ENCODE measurements at regions not wholly inside any gene's neighbourhood (a gene's known extent, or its start where the extent isn't known, plus 50 kb on each side); places are given as distances from the start of the nearest gene placed in this dataset.

- no peaks in the 10 kb centered on the region for H3K27me3 ChIP-seq (ENCODE audit: insufficient read depth, low read length)
- H3K4me3 ChIP-seq (ENCODE audit: insufficient read depth, low read length), result no peak overlapping the region
- no peak for TF ChIP-seq CTCF (IDR thresholded peaks at IDR 0.05; ENCODE audit: extremely low read depth, low read depth, low read length)
- H2AFZ ChIP-seq (ENCODE audit: low read length), result no peak overlapping the region
- H3K4me1 ChIP-seq (ENCODE audit: insufficient read depth, low read length), result no peaks in the 10 kb centered on the region
- DNase-seq (ENCODE audit: insufficient read length, low spot score, missing footprints), result no peak
- no peaks in the 10 kb centered on the region for H3K79me2 ChIP-seq (ENCODE audit: insufficient read depth, low read length)
- H3K36me3 ChIP-seq (ENCODE audit: insufficient read depth, low read length), result no peaks in the 10 kb centered on the region
- no peaks in the 10 kb centered on the region for H4K20me1 ChIP-seq (ENCODE audit: insufficient read depth, low read length)
- no peak overlapping the region for H3K27ac ChIP-seq (ENCODE audit: low read depth, low read length)
- no peaks in the 10 kb centered on the region for H3K9me3 ChIP-seq (ENCODE audit: low read depth, low read length)
- H3K4me2 ChIP-seq (ENCODE audit: insufficient read depth, low read length), result no peak overlapping the region
These were observed 241.1 kb downstream of the TLR4 start for GRCh38 chr9:117945286-117945685.

DNA sequence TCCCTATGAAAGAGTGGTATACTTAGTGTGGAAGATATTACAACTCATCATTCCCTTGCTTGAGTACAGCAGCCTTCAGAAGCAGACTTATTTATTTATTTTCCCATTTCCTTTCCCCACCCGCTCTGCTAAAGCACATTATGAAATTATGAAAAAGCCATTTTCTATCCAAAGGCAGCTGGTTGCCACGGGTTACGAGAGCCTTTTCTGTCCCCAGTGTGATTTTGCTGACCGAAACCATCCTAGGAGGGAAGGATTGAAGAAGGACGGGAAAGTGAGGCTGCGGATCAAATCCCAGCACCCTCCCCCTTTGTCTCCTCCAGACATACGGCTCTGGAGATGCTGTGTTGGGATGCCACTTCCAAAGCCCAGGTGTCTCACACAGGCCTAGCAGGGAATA is 246.9 kb downstream of the TLR4 start:
- Histone ChIP-seq H3K4me1 (ENCODE audit: insufficient read depth, low read length) (no peaks in the 10 kb centered on the region), H3K79me2 (ENCODE audit: insufficient read depth, low read length) (no peaks in the 10 kb centered on the region), H3K36me3 (ENCODE audit: insufficient read depth, low read length) (no peaks in the 10 kb centered on the region), H3K27ac (ENCODE audit: low read depth, low read length) (no peak overlapping the region), H3K9me3 (ENCODE audit: low read depth, low read length) (no peaks in the 10 kb centered on the region), H3K27me3 (ENCODE audit: insufficient read depth, low read length) (no peaks in the 10 kb centered on the region), H2AFZ (ENCODE audit: low read length) (no peak overlapping the region), H4K20me1 (ENCODE audit: insufficient read depth, low read length) (no peaks in the 10 kb centered on the region), H3K4me3 (ENCODE audit: insufficient read depth, low read length) (no peak overlapping the region), H3K4me2 (ENCODE audit: insufficient read depth, low read length) (no peak overlapping the region)
- no peak for DNase-seq (ENCODE audit: insufficient read length, low spot score, missing footprints)
- TF ChIP-seq CTCF (IDR thresholded peaks at IDR 0.05; ENCODE audit: extremely low read depth, low read depth, low read length), result no peak

DNA sequence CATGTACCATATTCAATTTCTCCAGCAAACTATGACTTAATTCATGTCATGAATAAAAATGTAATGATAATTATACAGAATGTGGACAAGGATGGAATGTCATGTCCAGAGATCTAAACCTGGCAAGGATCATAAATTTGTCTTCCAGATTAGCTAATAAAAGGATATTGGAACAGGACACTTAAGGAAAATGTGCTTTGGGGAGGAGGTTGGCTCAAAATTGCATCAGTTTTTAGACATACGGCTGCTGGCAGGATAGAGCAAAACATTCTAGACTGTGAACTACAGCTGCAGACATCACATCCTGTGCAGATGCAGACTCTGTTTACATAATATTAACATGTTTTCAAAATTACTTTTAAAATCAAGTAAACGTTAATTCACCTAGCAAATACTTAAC is 248.4 kb downstream of the TLR4 start:
- H3K4me2 ChIP-seq (ENCODE audit: insufficient read depth, low read length), result no peak overlapping the region
- no peaks in the 10 kb centered on the region for H3K79me2 ChIP-seq (ENCODE audit: insufficient read depth, low read length)
- H3K27me3 ChIP-seq (ENCODE audit: insufficient read depth, low read length), result no peaks in the 10 kb centered on the region
- H2AFZ ChIP-seq (ENCODE audit: low read length), result no peak overlapping the region
- no peak overlapping the region for H3K27ac ChIP-seq (ENCODE audit: low read depth, low read length)
- no peaks in the 10 kb centered on the region for H3K9me3 ChIP-seq (ENCODE audit: low read depth, low read length)
- H3K4me3 ChIP-seq (ENCODE audit: insufficient read depth, low read length), result no peak overlapping the region
- no peak for DNase-seq (ENCODE audit: insufficient read length, low spot score, missing footprints)
- H4K20me1 ChIP-seq (ENCODE audit: insufficient read depth, low read length), result no peaks in the 10 kb centered on the region
- H3K36me3 ChIP-seq (ENCODE audit: insufficient read depth, low read length), result no peaks in the 10 kb centered on the region
- no peak for TF ChIP-seq CTCF (IDR thresholded peaks at IDR 0.05; ENCODE audit: extremely low read depth, low read depth, low read length)
- no peaks in the 10 kb centered on the region for H3K4me1 ChIP-seq (ENCODE audit: insufficient read depth, low read length)

DNA sequence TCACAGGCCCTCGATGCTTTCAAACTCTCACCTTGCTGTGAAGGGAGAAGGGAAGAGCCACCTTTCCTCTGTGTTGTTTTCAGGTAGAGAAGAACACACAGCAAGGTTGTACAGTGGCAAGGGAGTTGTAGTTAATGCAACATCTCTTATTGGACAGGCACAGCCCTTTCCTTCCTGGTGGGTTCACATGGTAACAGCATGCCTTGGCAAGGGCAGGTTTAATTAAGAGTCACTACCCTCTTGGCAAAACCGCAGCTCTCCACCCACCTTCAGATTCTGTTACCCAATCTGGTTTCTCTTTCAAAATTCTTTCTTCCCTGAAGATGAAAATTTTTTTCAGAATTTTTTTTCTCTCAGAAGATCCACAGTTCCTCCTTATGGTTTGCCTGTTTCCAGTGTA is 253.1 kb downstream of the TLR4 start:
- no peaks in the 10 kb centered on the region for H3K36me3 ChIP-seq (ENCODE audit: insufficient read depth, low read length)
- H3K27me3 ChIP-seq (ENCODE audit: insufficient read depth, low read length), result no peaks in the 10 kb centered on the region
- no peak for DNase-seq (ENCODE audit: insufficient read length, low spot score, missing footprints)
- no peaks in the 10 kb centered on the region for H4K20me1 ChIP-seq (ENCODE audit: insufficient read depth, low read length)
- H3K4me1 ChIP-seq (ENCODE audit: insufficient read depth, low read length), result no peaks in the 10 kb centered on the region
- no peaks in the 10 kb centered on the region for H3K79me2 ChIP-seq (ENCODE audit: insufficient read depth, low read length)
- H3K9me3 ChIP-seq (ENCODE audit: low read depth, low read length), result no peaks in the 10 kb centered on the region
- no peak overlapping the region for H2AFZ ChIP-seq (ENCODE audit: low read length)
- no peak overlapping the region for H3K4me3 ChIP-seq (ENCODE audit: insufficient read depth, low read length)
- no peak overlapping the region for H3K27ac ChIP-seq (ENCODE audit: low read depth, low read length)
- no peak overlapping the region for H3K4me2 ChIP-seq (ENCODE audit: insufficient read depth, low read length)
- TF ChIP-seq CTCF (IDR thresholded peaks at IDR 0.05; ENCODE audit: extremely low read depth, low read depth, low read length), result no peak
